K562 (cell line): ENCODE measurements at regions not wholly inside any gene's neighbourhood (a gene's known extent, or its start where the extent isn't known, plus 50 kb on each side); places are given as distances from the start of the nearest gene placed in this dataset.

ENCODE experiments used
- ATAC-seq: fragments of 200-7000 bp; cut with Tn5 transposase; 3 replicates; pipeline ENCODE4 v1.9.1; 2020; ENCODE audit warnings: moderate library complexity
- BruUV-seq: library from RNA; stranded (reverse); fragments of 400-500 nt; replicated peaks from 2 replicates; lab custom pipeline; 2021; lab: Mats Ljungman, UMichigan
- CTCF ChIA-PET: fragments of 300-600 bp; formaldehyde crosslinking; extraction: SDS; loops from one replicate; lab custom pipeline; 2021; ENCODE audit warnings: low intra/inter-chr PET ratio; lab: Yijun Ruan, JAX
- POLR2A ChIA-PET: fragments of 300-600, 350-650 bp; sonication (Branson Sonifier 250); formaldehyde crosslinking; extraction: SDS; loops from one replicate; lab custom pipeline; 2021; ENCODE audit warnings: antibody characterized with exemption, inconsistent platforms; lab: Yijun Ruan, JAX
- DNase-seq, 4 experiments: peaks; one replicate each; pipeline versions ENCODE4 v3.0.0 to v3.0.0-alpha.2; 2011 to 2018; ENCODE audit warnings: low spot score in 3 of 4, mixed read lengths in 3 of 4; ENCODE audit errors: extremely low read depth in 1 of 4
- FAIRE-seq: peaks from 2 replicates; lab custom pipeline; 2011; peaks lifted over from hg19 to GRCh38; lab: Jason Lieb, UNC
- H2AFZ ChIP-seq: 2 replicates; pipeline ENCODE4 v1.6.0; 2011; ENCODE audit warnings: low read depth, low read length, control low read depth, inconsistent platforms
- H3K27ac ChIP-seq: fragments of 200-600 bp; 3 replicates; pipeline ENCODE4 v1.8.0; 2011; ENCODE audit warnings: low read depth, mild to moderate bottlenecking, control low read depth, inconsistent platforms, low read length, moderate library complexity, mixed read lengths; ENCODE audit errors: extremely low read depth
- H3K27me3 ChIP-seq, 2 experiments: fragments of 300-600 bp in 1 of 2; 2 replicates in 1 of 2; 3 replicates in 1 of 2; pipeline versions ENCODE4 v1.6.0 to v1.8.0; 2011; ENCODE audit warnings: inconsistent platforms in 2 of 2, low read length in 2 of 2, mild to moderate bottlenecking in 1 of 2, mixed read lengths in 1 of 2, moderate library complexity in 1 of 2; ENCODE audit not compliant: control insufficient read depth in 2 of 2, insufficient read depth in 2 of 2
- H3K36me3 ChIP-seq: fragments of 300-600 bp; 3 replicates; pipeline ENCODE4 v1.8.0; 2011; ENCODE audit warnings: mild to moderate bottlenecking, low read length, inconsistent platforms; ENCODE audit not compliant: control insufficient read depth, insufficient read depth
- H3K4me1 ChIP-seq, 2 experiments: fragments of 200-600 bp in 1 of 2; replicated peaks in 1 of 2; 2 replicates in 1 of 2; 3 replicates in 1 of 2; pipeline versions ENCODE4 v1.5.1 to v1.8.0; 2011; ENCODE audit warnings: inconsistent platforms in 2 of 2, low read length in 2 of 2, mild to moderate bottlenecking in 1 of 2, mixed read lengths in 1 of 2, moderate library complexity in 1 of 2; ENCODE audit not compliant: control insufficient read depth in 2 of 2, insufficient read depth in 2 of 2
- H3K4me2 ChIP-seq: 2 replicates; pipeline ENCODE4 v1.6.1; 2011; ENCODE audit warnings: low read length, control low read depth, inconsistent platforms, mixed read lengths; ENCODE audit not compliant: insufficient read depth
- H3K4me3 ChIP-seq: fragments of 200-600 bp; sonication (generic), shearing (Covaris generic); 2 replicates; pipeline ENCODE4 v1.5.1; 2016; ENCODE audit warnings: control low read depth, inconsistent platforms
- H3K79me2 ChIP-seq: fragments of 200-600 bp; 3 replicates; pipeline ENCODE4 v1.8.0; 2011; ENCODE audit warnings: low read length, inconsistent platforms; ENCODE audit not compliant: control insufficient read depth, insufficient read depth
- H3K9ac ChIP-seq, 2 experiments: 2 replicates each; pipeline versions ENCODE4 v1.6.0 to v1.6.1; 2011; ENCODE audit warnings: low read depth in 2 of 2, low read length in 2 of 2, control low read depth in 1 of 2, inconsistent platforms in 1 of 2, mild to moderate bottlenecking in 1 of 2, mixed read lengths in 1 of 2; ENCODE audit not compliant: insufficient read depth in 1 of 2
- H3K9me1 ChIP-seq: one replicate; pipeline ENCODE4 v1.6.0; 2011; ENCODE audit warnings: inconsistent platforms, mild to moderate bottlenecking, low read length, moderate library complexity; ENCODE audit not compliant: control insufficient read depth, insufficient read depth
- H3K9me3 ChIP-seq: replicated peaks from 2 replicates; pipeline ENCODE4 v1.5.1; 2011; ENCODE audit warnings: low read depth, low read length, inconsistent platforms; ENCODE audit not compliant: control insufficient read depth, insufficient read depth
- H4K20me1 ChIP-seq: replicated peaks from 2 replicates; pipeline ENCODE4 v1.6.1; 2011; ENCODE audit warnings: low read length, inconsistent platforms, mixed read lengths; ENCODE audit not compliant: control insufficient read depth, insufficient read depth
- CBX3 ChIP-seq, 2 experiments: IDR thresholded peaks; 1 replicate in 1 of 2; 2 replicates in 1 of 2; pipeline ENCODE4 v1.6.1; 2012; ENCODE audit warnings: inconsistent platforms in 2 of 2, low read length in 2 of 2, borderline replicate concordance in 1 of 2, control low read depth in 1 of 2
- NR4A1 ChIP-seq, 2 experiments: fragments of 250-450 bp in 1 of 2; fragments of 450-650 bp in 1 of 2; sonication (Bioruptor Pico) in 1 of 2; IDR thresholded peaks; 2 replicates each; pipeline versions ENCODE4 v1.4.0 to v1.6.1; 2016 to 2020; ENCODE audit warnings: mild to moderate bottlenecking in 2 of 2, missing compliant biosample characterization in 1 of 2, missing genetic modification characterization in 1 of 2, moderate library complexity in 1 of 2
- TEAD1 ChIP-seq, 2 experiments: fragments of 450-650 bp in 1 of 2; sonication (generic) in 1 of 2; formaldehyde crosslinking; IDR thresholded peaks; 2 replicates each; pipeline versions ENCODE4 v1.4.0 to v1.8.0; 2020 to 2022; ENCODE audit warnings: mild to moderate bottlenecking in 2 of 2, missing genetic modification reagents in 1 of 2
- ZNF12 ChIP-seq: sonication (generic); formaldehyde crosslinking; IDR thresholded peaks from 2 replicates; pipeline ENCODE4 v1.4.0; 2020; ENCODE audit warnings: mild to moderate bottlenecking, missing genetic modification reagents
- ZNF140 ChIP-seq: fragments of 250-450 bp; sonication (Bioruptor Pico); IDR thresholded peaks from 2 replicates; pipeline ENCODE4 v1.8.0; 2021; ENCODE audit warnings: moderate library complexity, mild to moderate bottlenecking, inconsistent platforms
- ZNF79 ChIP-seq: fragments of 250-450 bp; sonication (Bioruptor Pico); IDR thresholded peaks from 2 replicates; pipeline ENCODE4 v1.4.0; 2020; ENCODE audit warnings: low read depth, mild to moderate bottlenecking, moderate library complexity
- WGBS: fragments of 100-300 bp; shearing (Covaris generic); methylation state at CpG from one replicate; pipeline ENCODE4 v1.1.6; 2016; ENCODE audit warnings: low coverage, mixed read lengths; ENCODE audit not compliant: insufficient coverage; ENCODE audit errors: missing lambda C conversion rate; 5-methylcytosine and 5-hydroxymethylcytosine counted together
- in situ Hi-C: fragments of 300-500 bp; cut with MboI; formaldehyde crosslinking; loops from 4 replicates; pipeline ENCODE4 v1.15.0; 2018; ENCODE audit warnings: inconsistent platforms, mixed read lengths
- intact Hi-C: fragments of 100-400 bp; cut with micrococcal nuclease; formaldehyde crosslinking; loops from 2 replicates; pipeline ENCODE4 v1.14.2; 2022
- TF ChIP-seq, protein P1 (sequence below): fragments of 200-800 bp; sonication (Bioruptor generic); IDR thresholded peaks from 2 replicates; pipeline ENCODE4 v1.6.1; 2017; ENCODE audit warnings: missing genetic modification characterization, missing compliant biosample characterization
- TF ChIP-seq, protein P2 (sequence below), 2 experiments: fragments of 250-450 bp in 1 of 2; fragments of 450-650 bp in 1 of 2; sonication (Bioruptor Pico) in 1 of 2; IDR thresholded peaks; 2 replicates each; pipeline versions ENCODE4 v1.6.1 to v1.8.0; 2016 to 2021; ENCODE audit warnings: mild to moderate bottlenecking in 2 of 2, moderate library complexity in 2 of 2, missing compliant biosample characterization in 1 of 2, missing genetic modification characterization in 1 of 2
- TF ChIP-seq, protein P3 (sequence below): fragments of 450-650 bp; formaldehyde crosslinking; IDR thresholded peaks from 2 replicates; pipeline ENCODE4 v1.4.0; 2022; ENCODE audit warnings: mild to moderate bottlenecking, moderate library complexity
- TF ChIP-seq, protein P4 (sequence below): fragments of 450-650 bp; IDR thresholded peaks from 2 replicates; pipeline ENCODE4 v1.6.1; 2017; ENCODE audit warnings: antibody characterized with exemption, mild to moderate bottlenecking

DNA sequence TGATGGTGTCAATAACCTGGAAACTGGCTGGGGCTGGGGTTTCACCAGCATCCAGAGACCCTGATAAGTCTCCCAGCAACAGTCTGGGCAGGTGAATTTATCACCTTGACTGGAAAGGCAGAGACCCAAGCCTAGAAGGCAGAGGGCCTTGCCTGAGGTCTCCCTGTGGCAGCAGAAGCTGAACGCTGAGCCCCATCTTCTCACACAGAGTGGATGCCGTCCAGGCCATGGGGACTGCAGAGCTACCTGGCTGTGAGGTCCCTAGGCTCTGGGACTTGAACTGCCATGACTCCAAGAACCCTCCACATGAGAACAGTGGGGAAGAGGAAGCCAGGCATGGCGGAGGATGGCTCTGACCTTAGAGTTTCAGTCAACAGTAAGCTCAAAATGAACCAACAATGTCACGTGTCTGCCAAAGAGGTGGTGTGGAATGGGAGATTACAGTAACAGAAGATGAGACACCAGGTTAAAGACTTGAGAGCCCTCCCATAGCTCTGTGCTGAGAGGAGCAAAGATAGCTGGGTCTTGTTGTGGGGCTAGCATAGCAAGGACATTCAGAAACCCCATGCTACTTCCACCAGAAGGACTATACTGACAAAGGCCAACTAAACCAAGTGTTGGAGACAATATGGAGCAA, 79.1 kb upstream of the LINC01488 start:
- Histone ChIP-seq H3K4me1 (peaks cover 46 to 68% of the 10 kb centered on the region in 2 experiments), H3K4me2 (peak overlapping the region; percentile 74), H3K9ac (peak overlapping the region; percentile 61 to 73; a peak in 3 of 4 replicates), H3K79me2 (no peaks in the 10 kb centered on the region), H4K20me1 (no peaks in the 10 kb centered on the region), H3K27me3 (no peaks in the 10 kb centered on the region), H3K27ac (peak overlapping the region; percentile 82), H3K9me1 (no peaks in the 10 kb centered on the region), H3K4me3 (no peak overlapping the region), H2AFZ (peak overlapping the region; percentile 81), H3K36me3 (no peaks in the 10 kb centered on the region), H3K9me3 (peaks cover 2% of the 10 kb centered on the region; the same call in 1 of the 2 replicates)
- intact Hi-C loops (loop anchor here (5.0 to 10.0 kb wide), 2 partner anchors 40 to 108 kb away; partner anchors contain the start of gene MYEOV), in situ Hi-C loops (no loop called here)
- no TSS peak for BruUV-seq
- 0% methylated on average over 4 of the region's 4 CpGs for WGBS
- CTCF ChIA-PET = no interaction called here
- TF ChIP-seq ZNF12 (CRISPR knock-in tag) (no peak), ZNF140 (CRISPR knock-in tag) (no peak), TEAD1 (CRISPR knock-in tag; IDR thresholded peaks at IDR 0.05) (0 out of 4 replicates have a peak, but pooled peaks of 1 of the 2 experiments have one; percentile 20), NR4A1 (CRISPR knock-in tag; IDR thresholded peaks at IDR 0.05) (0 out of 2 replicates have a peak, but pooled peaks have one; percentile 22), NR4A1 (tag; IDR thresholded peaks at IDR 0.05) (no peak), CBX3 (IDR thresholded peaks at IDR 0.05; ENCODE audit: borderline replicate concordance in 1 of 2, low read length in 2 of 2) (no peak), ZNF79 (0 out of 2 replicates have a peak, but pooled peaks have one; percentile 9)
- TF ChIP-seq, protein P1, sequence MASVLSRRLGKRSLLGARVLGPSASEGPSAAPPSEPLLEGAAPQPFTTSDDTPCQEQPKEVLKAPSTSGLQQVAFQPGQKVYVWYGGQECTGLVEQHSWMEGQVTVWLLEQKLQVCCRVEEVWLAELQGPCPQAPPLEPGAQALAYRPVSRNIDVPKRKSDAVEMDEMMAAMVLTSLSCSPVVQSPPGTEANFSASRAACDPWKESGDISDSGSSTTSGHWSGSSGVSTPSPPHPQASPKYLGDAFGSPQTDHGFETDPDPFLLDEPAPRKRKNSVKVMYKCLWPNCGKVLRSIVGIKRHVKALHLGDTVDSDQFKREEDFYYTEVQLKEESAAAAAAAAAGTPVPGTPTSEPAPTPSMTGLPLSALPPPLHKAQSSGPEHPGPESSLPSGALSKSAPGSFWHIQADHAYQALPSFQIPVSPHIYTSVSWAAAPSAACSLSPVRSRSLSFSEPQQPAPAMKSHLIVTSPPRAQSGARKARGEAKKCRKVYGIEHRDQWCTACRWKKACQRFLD (CRISPR knock-in tag) = 0 out of 2 replicates have a peak, but pooled peaks have one; percentile 12
- TF ChIP-seq, protein P2, sequence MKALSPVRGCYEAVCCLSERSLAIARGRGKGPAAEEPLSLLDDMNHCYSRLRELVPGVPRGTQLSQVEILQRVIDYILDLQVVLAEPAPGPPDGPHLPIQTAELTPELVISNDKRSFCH (CRISPR knock-in tag; IDR thresholded peaks at IDR 0.05) = no peak
- TF ChIP-seq, protein P2 (tag; IDR thresholded peaks at IDR 0.05) = peak; percentile 10; the same call in 1 of the 2 replicates
- TF ChIP-seq, protein P3, sequence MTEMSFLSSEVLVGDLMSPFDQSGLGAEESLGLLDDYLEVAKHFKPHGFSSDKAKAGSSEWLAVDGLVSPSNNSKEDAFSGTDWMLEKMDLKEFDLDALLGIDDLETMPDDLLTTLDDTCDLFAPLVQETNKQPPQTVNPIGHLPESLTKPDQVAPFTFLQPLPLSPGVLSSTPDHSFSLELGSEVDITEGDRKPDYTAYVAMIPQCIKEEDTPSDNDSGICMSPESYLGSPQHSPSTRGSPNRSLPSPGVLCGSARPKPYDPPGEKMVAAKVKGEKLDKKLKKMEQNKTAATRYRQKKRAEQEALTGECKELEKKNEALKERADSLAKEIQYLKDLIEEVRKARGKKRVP = 0 out of 2 replicates have a peak, but pooled peaks have one; percentile 13
- TF ChIP-seq, protein P4, sequence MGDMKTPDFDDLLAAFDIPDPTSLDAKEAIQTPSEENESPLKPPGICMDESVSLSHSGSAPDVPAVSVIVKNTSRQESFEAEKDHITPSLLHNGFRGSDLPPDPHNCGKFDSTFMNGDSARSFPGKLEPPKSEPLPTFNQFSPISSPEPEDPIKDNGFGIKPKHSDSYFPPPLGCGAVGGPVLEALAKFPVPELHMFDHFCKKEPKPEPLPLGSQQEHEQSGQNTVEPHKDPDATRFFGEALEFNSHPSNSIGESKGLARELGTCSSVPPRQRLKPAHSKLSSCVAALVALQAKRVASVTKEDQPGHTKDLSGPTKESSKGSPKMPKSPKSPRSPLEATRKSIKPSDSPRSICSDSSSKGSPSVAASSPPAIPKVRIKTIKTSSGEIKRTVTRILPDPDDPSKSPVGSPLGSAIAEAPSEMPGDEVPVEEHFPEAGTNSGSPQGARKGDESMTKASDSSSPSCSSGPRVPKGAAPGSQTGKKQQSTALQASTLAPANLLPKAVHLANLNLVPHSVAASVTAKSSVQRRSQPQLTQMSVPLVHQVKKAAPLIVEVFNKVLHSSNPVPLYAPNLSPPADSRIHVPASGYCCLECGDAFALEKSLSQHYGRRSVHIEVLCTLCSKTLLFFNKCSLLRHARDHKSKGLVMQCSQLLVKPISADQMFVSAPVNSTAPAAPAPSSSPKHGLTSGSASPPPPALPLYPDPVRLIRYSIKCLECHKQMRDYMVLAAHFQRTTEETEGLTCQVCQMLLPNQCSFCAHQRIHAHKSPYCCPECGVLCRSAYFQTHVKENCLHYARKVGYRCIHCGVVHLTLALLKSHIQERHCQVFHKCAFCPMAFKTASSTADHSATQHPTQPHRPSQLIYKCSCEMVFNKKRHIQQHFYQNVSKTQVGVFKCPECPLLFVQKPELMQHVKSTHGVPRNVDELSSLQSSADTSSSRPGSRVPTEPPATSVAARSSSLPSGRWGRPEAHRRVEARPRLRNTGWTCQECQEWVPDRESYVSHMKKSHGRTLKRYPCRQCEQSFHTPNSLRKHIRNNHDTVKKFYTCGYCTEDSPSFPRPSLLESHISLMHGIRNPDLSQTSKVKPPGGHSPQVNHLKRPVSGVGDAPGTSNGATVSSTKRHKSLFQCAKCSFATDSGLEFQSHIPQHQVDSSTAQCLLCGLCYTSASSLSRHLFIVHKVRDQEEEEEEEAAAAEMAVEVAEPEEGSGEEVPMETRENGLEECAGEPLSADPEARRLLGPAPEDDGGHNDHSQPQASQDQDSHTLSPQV = peak; percentile 41; the same call in 1 of the 2 replicates
- ATAC-seq = peak; percentile 55
- FAIRE-seq = no peak
- peak in 1 of 4 experiments; percentile 38 for DNase-seq
- POLR2A ChIA-PET = interaction anchor here (0.6 to 1.0 kb wide), 6 partner anchors 10 to 802 kb away, joined by 3 read pairs; no protein-coding TSS in a partner anchor
